ENCODE measurements at regions not wholly inside any gene's neighbourhood (a gene's known extent, or its start where the extent isn't known, plus 50 kb on each side); places are given as distances from the start of the nearest gene placed in this dataset.

GRCh38 chr11:134561331-134561720 lies 149.3 kb upstream of the B3GAT1 start:
- TF ChIP-seq EZH2 (IDR thresholded peaks at IDR 0.05; ENCODE audit: low read length, missing control alignments): no peak
- TF ChIP-seq CTCF (conservative IDR thresholded peaks at IDR 0.05 in 1 of 2, IDR thresholded peaks at IDR 0.05 in 1 of 2; ENCODE audit: low read depth in 1 of 2, low read length in 2 of 2): no peak
